Natural killer cell (primary cell): ENCODE measurements at regions not wholly inside any gene's neighbourhood (a gene's known extent, or its start where the extent isn't known, plus 50 kb on each side); places are given as distances from the start of the nearest gene placed in this dataset.

Experiments used
- ATAC-seq, 3 donors: fragments of 150-1000 bp in 2 of 3; fragments of 200-7000 bp in 1 of 3; cut with Tn5 transposase; 1 replicate in 1 of 3; 2 replicates in 2 of 3; pipeline ENCODE4 v1.10.0; 2021; ENCODE audit warnings: mild to moderate bottlenecking in 2 of 3, moderate library complexity in 2 of 3
- DNase-seq, 2 donors: peaks; one replicate each; pipeline versions ENCODE4 v3.0.0 to v3.0.0-alpha.2; 2013 to 2021; ENCODE audit warnings: mixed read lengths in 1 of 2
- H3K27ac ChIP-seq: one replicate; pipeline ENCODE4 v1.5.1; 2013; ENCODE audit warnings: mild to moderate bottlenecking, low read length
- H3K27me3 ChIP-seq: one replicate; pipeline ENCODE4 v1.6.1; 2013; ENCODE audit warnings: low read length; ENCODE audit not compliant: control insufficient read depth, insufficient read depth
- H3K36me3 ChIP-seq: one replicate; pipeline ENCODE4 v1.6.1; 2013; ENCODE audit warnings: low read length; ENCODE audit not compliant: control insufficient read depth, insufficient read depth
- H3K4me1 ChIP-seq: one replicate; pipeline ENCODE4 v1.6.1; 2013; ENCODE audit warnings: low read length; ENCODE audit not compliant: control insufficient read depth, insufficient read depth
- H3K4me3 ChIP-seq: one replicate; pipeline ENCODE4 v1.5.1; 2013; ENCODE audit warnings: low read length
- H3K9me3 ChIP-seq: one replicate; pipeline ENCODE4 v1.6.1; 2013; ENCODE audit warnings: low read length; ENCODE audit not compliant: control insufficient read depth, insufficient read depth
- H3K27ac Mint-ChIP-seq, 2 donors: one replicate each; pipeline ENCODE4 v1.8.0; 2022; ENCODE audit warnings: mild to moderate bottlenecking in 2 of 2, mixed read lengths in 2 of 2, moderate library complexity in 1 of 2
- H3K27me3 Mint-ChIP-seq, 2 donors: one replicate each; pipeline ENCODE4 v1.8.0; 2022; ENCODE audit warnings: low read depth in 2 of 2, mixed read lengths in 2 of 2
- H3K36me3 Mint-ChIP-seq: one replicate; pipeline ENCODE4 v1.8.0; 2022; ENCODE audit warnings: mixed read lengths
- H3K4me1 Mint-ChIP-seq, 2 donors: one replicate each; pipeline ENCODE4 v1.8.0; 2022; ENCODE audit warnings: mixed read lengths in 2 of 2
- H3K4me3 Mint-ChIP-seq: one replicate; pipeline ENCODE4 v1.8.0; 2022; ENCODE audit warnings: mild to moderate bottlenecking, moderate library complexity, mixed read lengths
- H3K9me3 Mint-ChIP-seq, 2 donors: one replicate each; pipeline ENCODE4 v1.8.0; 2022; ENCODE audit warnings: mixed read lengths in 2 of 2
- CTCF ChIP-seq: fragments of 200-600 bp; IDR thresholded peaks from one replicate; pipeline ENCODE4 v1.8.0; 2022; ENCODE audit warnings: antibody characterized with exemption
- WGBS: methylation state at CpG from one replicate; pipeline ENCODE4 v1.1.7; 2013; ENCODE audit warnings: missing lambda C conversion rate; ENCODE audit not compliant: insufficient coverage; 5-methylcytosine and 5-hydroxymethylcytosine counted together
- intact Hi-C: fragments of 100-400 bp; cut with micrococcal nuclease; formaldehyde crosslinking; loops from one replicate; pipeline ENCODE4 v1.14.2; 2022

- Histone ChIP-seq H3K27me3 (no peaks in the 10 kb centered on the region), H3K4me3 (no peak overlapping the region), H3K27ac (no peak overlapping the region), H3K4me1 (peaks cover 15% of the 10 kb centered on the region), H3K36me3 (no peaks in the 10 kb centered on the region), H3K9me3 (no peaks in the 10 kb centered on the region)
- ATAC-seq (no peak), DNase-seq (no peak)
- Mint-ChIP-seq H3K4me3 (no peak overlapping the region), H3K4me1 (peaks cover 24 to 41% of the 10 kb centered on the region in 2 donors), H3K27me3 (peaks cover 2 to 9% of the 10 kb centered on the region in 2 donors), H3K36me3 (no peaks in the 10 kb centered on the region), H3K27ac (peak overlapping the region in 1 of 2 donors; percentile 88), H3K9me3 (no peaks in the 10 kb centered on the region)
- intact Hi-C loops = no loop called here
- WGBS = 89% methylated on average over 5 of the region's 5 CpGs
- no peak for TF ChIP-seq CTCF
Observed at GRCh38 chr2:111620281-111620680, 263.7 kb downstream of the ANAPC1 start.

- H3K4me3 ChIP-seq = no peak overlapping the region
- no peaks in the 10 kb centered on the region for H3K36me3 ChIP-seq
- H3K4me1 Mint-ChIP-seq = peaks cover 43 to 57% of the 10 kb centered on the region in 2 donors
- peaks cover 0 to 5% of the 10 kb centered on the region in 2 donors for H3K27me3 Mint-ChIP-seq
- H3K27ac ChIP-seq = no peak overlapping the region
- peaks cover 20% of the 10 kb centered on the region for H3K4me1 ChIP-seq
- no peak for TF ChIP-seq CTCF
- no peaks in the 10 kb centered on the region for H3K27me3 ChIP-seq
- DNase-seq = no peak
- peaks cover 4 to 11% of the 10 kb centered on the region in 2 donors for H3K9me3 Mint-ChIP-seq
- no peak for ATAC-seq
- peaks cover 4% of the 10 kb centered on the region for H3K9me3 ChIP-seq
- WGBS = 92% methylated on average over 3 of the region's 3 CpGs
- H3K27ac Mint-ChIP-seq = no peak overlapping the region
- peaks cover 18% of the 10 kb centered on the region for H3K36me3 Mint-ChIP-seq
- intact Hi-C loops = no loop called here
- no peak overlapping the region for H3K4me3 Mint-ChIP-seq
Observed at GRCh38 chr2:111622859-111623258, 261.1 kb downstream of the ANAPC1 start.

GRCh38 chr2:111623380-111623779, 260.6 kb downstream of the ANAPC1 start:
- Mint-ChIP-seq H3K9me3 (peaks cover 4 to 14% of the 10 kb centered on the region in 2 donors), H3K4me1 (peaks cover 43 to 53% of the 10 kb centered on the region in 2 donors), H3K36me3 (peaks cover 23% of the 10 kb centered on the region), H3K4me3 (no peak overlapping the region), H3K27ac (no peak overlapping the region), H3K27me3 (peaks cover 0 to 5% of the 10 kb centered on the region in 2 donors)
- Histone ChIP-seq H3K36me3 (no peaks in the 10 kb centered on the region), H3K27me3 (no peaks in the 10 kb centered on the region), H3K27ac (no peak overlapping the region), H3K4me3 (no peak overlapping the region), H3K4me1 (peaks cover 18% of the 10 kb centered on the region), H3K9me3 (peaks cover 4% of the 10 kb centered on the region)
- ATAC-seq (no peak), DNase-seq (no peak)
- WGBS = 93% methylated on average over 3 of the region's 3 CpGs
- no peak for TF ChIP-seq CTCF
- intact Hi-C loops = no loop called here
